ENCODE measurements at regions not wholly inside any gene's neighbourhood (a gene's known extent, or its start where the extent isn't known, plus 50 kb on each side); places are given as distances from the start of the nearest gene placed in this dataset.

DNA sequence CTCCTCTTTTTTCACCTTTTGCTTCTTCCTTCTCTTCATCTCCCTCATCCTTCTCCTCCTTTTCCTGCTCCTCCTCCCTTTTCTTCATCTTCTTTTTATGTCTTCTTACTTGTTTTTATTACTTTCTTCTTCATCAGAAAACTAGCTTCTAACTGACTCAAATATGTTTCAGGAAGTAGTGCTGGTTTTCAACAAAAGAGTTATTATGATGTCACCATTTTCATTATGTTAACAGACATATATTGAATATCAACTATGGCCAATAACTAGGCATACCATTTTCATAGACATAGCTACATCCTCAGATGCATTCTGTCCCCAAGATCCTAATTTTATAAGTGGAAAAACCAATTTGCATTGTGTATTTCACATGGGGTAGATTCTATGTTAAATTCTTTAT lies 252.9 kb upstream of the PAPPA start:
- Histone ChIP-seq H3K9me3 (ENCODE audit: severe bottlenecking) (no peaks in the 10 kb centered on the region), H3K4me3 (ENCODE audit: severe bottlenecking) (no peak overlapping the region), H3K36me3 (ENCODE audit: low read depth) (no peaks in the 10 kb centered on the region), H3K4me1 (ENCODE audit: insufficient read depth, poor library complexity, severe bottlenecking) (no peaks in the 10 kb centered on the region), H3K27me3 (ENCODE audit: insufficient read depth, poor library complexity, severe bottlenecking) (no peaks in the 10 kb centered on the region), H3K27ac (ENCODE audit: poor library complexity, severe bottlenecking) (no peak overlapping the region)
- no peak for TF ChIP-seq CTCF (IDR thresholded peaks at IDR 0.05; ENCODE audit: poor library complexity, severe bottlenecking)
- no peak for DNase-seq (ENCODE audit: low spot score)
- no peak for ATAC-seq (ENCODE audit: low read depth)

DNA sequence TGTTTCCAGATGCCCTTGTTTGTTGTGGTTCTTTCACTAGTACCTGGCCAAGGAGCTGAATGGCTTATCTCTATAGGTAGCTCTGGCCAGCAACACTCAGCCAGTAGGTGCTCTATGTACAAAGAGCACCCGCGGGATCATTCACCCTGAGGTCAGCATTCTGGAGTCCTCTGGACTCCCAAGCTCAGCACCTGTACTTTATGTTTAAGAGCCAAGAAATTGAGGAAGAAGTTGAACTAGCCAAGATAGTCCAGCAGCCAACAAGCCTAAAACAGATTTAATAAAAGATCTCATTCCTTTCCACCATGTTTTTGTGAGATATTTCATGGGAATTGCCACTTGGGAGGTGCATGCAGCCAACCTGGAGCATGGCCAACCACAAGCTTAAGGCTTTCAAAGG lies 242.6 kb upstream of the PAPPA start:
- no peaks in the 10 kb centered on the region for H3K27me3 ChIP-seq (ENCODE audit: insufficient read depth, poor library complexity, severe bottlenecking)
- TF ChIP-seq CTCF (IDR thresholded peaks at IDR 0.05; ENCODE audit: poor library complexity, severe bottlenecking), result no peak
- H3K36me3 ChIP-seq (ENCODE audit: low read depth), result no peaks in the 10 kb centered on the region
- H3K4me1 ChIP-seq (ENCODE audit: insufficient read depth, poor library complexity, severe bottlenecking), result no peaks in the 10 kb centered on the region
- no peak for ATAC-seq (ENCODE audit: low read depth)
- H3K9me3 ChIP-seq (ENCODE audit: severe bottlenecking), result no peaks in the 10 kb centered on the region
- no peak for DNase-seq (ENCODE audit: low spot score)
- no peak overlapping the region for H3K4me3 ChIP-seq (ENCODE audit: severe bottlenecking)
- H3K27ac ChIP-seq (ENCODE audit: poor library complexity, severe bottlenecking), result no peak overlapping the region

GRCh38 chr9:115912086-115912485 lies 241.5 kb upstream of the PAPPA start:
- no peaks in the 10 kb centered on the region for H3K9me3 ChIP-seq (ENCODE audit: severe bottlenecking)
- no peak for TF ChIP-seq CTCF (IDR thresholded peaks at IDR 0.05; ENCODE audit: poor library complexity, severe bottlenecking)
- DNase-seq (ENCODE audit: low spot score) (no peak), ATAC-seq (ENCODE audit: low read depth) (no peak)
- no peaks in the 10 kb centered on the region for H3K4me1 ChIP-seq (ENCODE audit: insufficient read depth, poor library complexity, severe bottlenecking)
- no peaks in the 10 kb centered on the region for H3K27me3 ChIP-seq (ENCODE audit: insufficient read depth, poor library complexity, severe bottlenecking)
- no peak overlapping the region for H3K27ac ChIP-seq (ENCODE audit: poor library complexity, severe bottlenecking)
- no peak overlapping the region for H3K4me3 ChIP-seq (ENCODE audit: severe bottlenecking)
- no peaks in the 10 kb centered on the region for H3K36me3 ChIP-seq (ENCODE audit: low read depth)

- no peaks in the 10 kb centered on the region for H3K4me1 ChIP-seq (ENCODE audit: insufficient read depth, poor library complexity, severe bottlenecking)
- no peak overlapping the region for H3K4me3 ChIP-seq (ENCODE audit: severe bottlenecking)
- DNase-seq (ENCODE audit: low spot score) (no peak), ATAC-seq (ENCODE audit: low read depth) (no peak)
- TF ChIP-seq CTCF (IDR thresholded peaks at IDR 0.05; ENCODE audit: poor library complexity, severe bottlenecking), result no peak
- no peaks in the 10 kb centered on the region for H3K9me3 ChIP-seq (ENCODE audit: severe bottlenecking)
- no peaks in the 10 kb centered on the region for H3K36me3 ChIP-seq (ENCODE audit: low read depth)
- no peaks in the 10 kb centered on the region for H3K27me3 ChIP-seq (ENCODE audit: insufficient read depth, poor library complexity, severe bottlenecking)
- H3K27ac ChIP-seq (ENCODE audit: poor library complexity, severe bottlenecking), result no peak overlapping the region
Observed at GRCh38 chr9:115913696-115914095, 239.9 kb upstream of the PAPPA start.

DNA sequence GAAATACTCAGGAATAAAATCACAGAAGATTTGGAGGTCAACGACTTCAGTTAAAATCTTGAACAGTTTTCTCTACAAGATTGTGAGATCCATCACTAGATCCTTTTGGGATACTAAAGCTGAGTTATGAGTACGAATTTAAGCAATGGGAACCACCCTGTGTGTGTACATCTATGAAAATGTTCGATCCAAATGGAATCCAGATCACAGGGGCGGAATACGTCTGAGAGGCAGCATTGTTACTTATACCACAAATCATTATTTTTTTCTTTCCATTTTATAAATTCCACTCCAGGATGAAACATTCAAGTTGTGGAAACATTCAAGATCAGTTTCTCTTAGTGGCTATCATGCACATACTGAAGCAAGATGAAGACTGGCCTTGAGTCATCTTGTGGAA lies 239.3 kb upstream of the PAPPA start:
- Histone ChIP-seq H3K4me3 (ENCODE audit: severe bottlenecking) (no peak overlapping the region), H3K36me3 (ENCODE audit: low read depth) (no peaks in the 10 kb centered on the region), H3K27me3 (ENCODE audit: insufficient read depth, poor library complexity, severe bottlenecking) (no peaks in the 10 kb centered on the region), H3K27ac (ENCODE audit: poor library complexity, severe bottlenecking) (no peak overlapping the region), H3K9me3 (ENCODE audit: severe bottlenecking) (no peaks in the 10 kb centered on the region), H3K4me1 (ENCODE audit: insufficient read depth, poor library complexity, severe bottlenecking) (no peaks in the 10 kb centered on the region)
- ATAC-seq (ENCODE audit: low read depth) (no peak), DNase-seq (ENCODE audit: low spot score) (no peak)
- no peak for TF ChIP-seq CTCF (IDR thresholded peaks at IDR 0.05; ENCODE audit: poor library complexity, severe bottlenecking)
